ENCODE measurements at regions not wholly inside any gene's neighbourhood (a gene's known extent, or its start where the extent isn't known, plus 50 kb on each side); places are given as distances from the start of the nearest gene placed in this dataset.

GRCh38 chr4:122041312-122041711 is 89.5 kb upstream of the TRPC3 start:
- Mint-ChIP-seq H3K36me3 (ENCODE audit: insufficient read depth) (no peaks in the 10 kb centered on the region), H3K27ac (no peak overlapping the region)
- TF ChIP-seq, protein P1, sequence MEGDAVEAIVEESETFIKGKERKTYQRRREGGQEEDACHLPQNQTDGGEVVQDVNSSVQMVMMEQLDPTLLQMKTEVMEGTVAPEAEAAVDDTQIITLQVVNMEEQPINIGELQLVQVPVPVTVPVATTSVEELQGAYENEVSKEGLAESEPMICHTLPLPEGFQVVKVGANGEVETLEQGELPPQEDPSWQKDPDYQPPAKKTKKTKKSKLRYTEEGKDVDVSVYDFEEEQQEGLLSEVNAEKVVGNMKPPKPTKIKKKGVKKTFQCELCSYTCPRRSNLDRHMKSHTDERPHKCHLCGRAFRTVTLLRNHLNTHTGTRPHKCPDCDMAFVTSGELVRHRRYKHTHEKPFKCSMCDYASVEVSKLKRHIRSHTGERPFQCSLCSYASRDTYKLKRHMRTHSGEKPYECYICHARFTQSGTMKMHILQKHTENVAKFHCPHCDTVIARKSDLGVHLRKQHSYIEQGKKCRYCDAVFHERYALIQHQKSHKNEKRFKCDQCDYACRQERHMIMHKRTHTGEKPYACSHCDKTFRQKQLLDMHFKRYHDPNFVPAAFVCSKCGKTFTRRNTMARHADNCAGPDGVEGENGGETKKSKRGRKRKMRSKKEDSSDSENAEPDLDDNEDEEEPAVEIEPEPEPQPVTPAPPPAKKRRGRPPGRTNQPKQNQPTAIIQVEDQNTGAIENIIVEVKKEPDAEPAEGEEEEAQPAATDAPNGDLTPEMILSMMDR (IDR thresholded peaks at IDR 0.05; ENCODE audit: unreplicated experiment): no peak

DNA sequence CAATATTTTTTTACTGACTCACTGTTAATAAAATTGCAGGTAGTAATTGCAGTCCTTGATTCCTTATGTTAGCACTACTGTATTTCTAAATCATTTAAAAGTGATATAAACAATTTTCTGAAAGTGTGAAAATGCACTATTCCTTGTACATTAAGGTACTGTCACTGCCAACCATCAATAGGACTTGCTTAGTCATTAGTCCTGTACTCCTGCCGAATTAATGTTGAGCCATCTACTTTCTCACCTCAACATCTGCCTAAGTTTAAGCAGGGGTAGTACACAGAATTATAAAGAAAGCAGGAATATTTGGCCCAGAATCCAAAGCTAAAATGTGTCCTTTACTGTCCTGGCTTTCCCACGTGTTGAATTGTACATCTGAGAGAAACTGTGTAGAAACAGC is 87.0 kb upstream of the TRPC3 start:
- Mint-ChIP-seq H3K36me3 (ENCODE audit: insufficient read depth) (no peaks in the 10 kb centered on the region), H3K9me3 (ENCODE audit: low read depth) (no peaks in the 10 kb centered on the region), H3K4me3 (ENCODE audit: low read depth) (no peak overlapping the region), H3K27me3 (no peaks in the 10 kb centered on the region), H3K27ac (no peak overlapping the region), H3K4me1 (ENCODE audit: low read depth) (no peaks in the 10 kb centered on the region)
- DNase-seq (ENCODE audit: low spot score, unreplicated experiment): no peak
- TF ChIP-seq, protein P1 (IDR thresholded peaks at IDR 0.05; ENCODE audit: unreplicated experiment): no peak

More at GRCh38 chr4:122041312-122041711, 89.5 kb upstream of the TRPC3 start:
- H3K4me3 Mint-ChIP-seq (ENCODE audit: low read depth): no peak overlapping the region
- H3K27me3 Mint-ChIP-seq: no peaks in the 10 kb centered on the region
- H3K4me1 Mint-ChIP-seq (ENCODE audit: low read depth): no peaks in the 10 kb centered on the region
- H3K9me3 Mint-ChIP-seq (ENCODE audit: low read depth): no peaks in the 10 kb centered on the region
- DNase-seq (ENCODE audit: low spot score, unreplicated experiment): no peak

GRCh38 chr4:122034619-122035018 is 82.8 kb upstream of the TRPC3 start:
- Mint-ChIP-seq H3K9me3 (ENCODE audit: low read depth) (peaks cover 25% of the 10 kb centered on the region), H3K4me3 (ENCODE audit: low read depth) (no peak overlapping the region), H3K27ac (no peak overlapping the region), H3K4me1 (ENCODE audit: low read depth) (no peaks in the 10 kb centered on the region), H3K27me3 (no peaks in the 10 kb centered on the region), H3K36me3 (ENCODE audit: insufficient read depth) (no peaks in the 10 kb centered on the region)
- TF ChIP-seq, protein P1 (IDR thresholded peaks at IDR 0.05; ENCODE audit: unreplicated experiment): no peak
- no peak for DNase-seq (ENCODE audit: low spot score, unreplicated experiment)

DNA sequence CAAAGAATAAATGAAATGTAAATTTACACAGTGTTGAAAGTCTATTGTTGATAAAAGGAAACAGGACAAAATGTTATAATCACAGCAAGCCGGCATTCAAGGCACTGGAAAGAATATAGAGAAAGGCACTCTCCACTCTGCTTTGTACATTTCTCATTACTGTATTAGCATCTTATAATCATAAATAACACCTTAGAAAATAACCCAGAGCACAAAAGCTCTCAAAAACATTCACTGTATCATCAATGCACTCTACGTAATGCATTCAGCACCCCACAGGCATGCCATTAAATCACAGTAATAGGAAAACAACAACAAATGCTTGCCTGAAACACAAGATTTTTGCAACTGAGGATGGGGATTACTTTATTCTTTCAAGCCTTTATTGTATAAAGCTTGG is 75.3 kb upstream of the TRPC3 start:
- Mint-ChIP-seq H3K4me3 (ENCODE audit: low read depth) (no peak overlapping the region), H3K4me1 (ENCODE audit: low read depth) (no peaks in the 10 kb centered on the region)
- TF ChIP-seq, protein P1 (IDR thresholded peaks at IDR 0.05; ENCODE audit: unreplicated experiment): no peak

GRCh38 chr4:122017296-122017695 is 65.4 kb upstream of the TRPC3 start:
- H3K9me3 Mint-ChIP-seq (ENCODE audit: low read depth): peaks cover 10% of the 10 kb centered on the region
- H3K4me3 Mint-ChIP-seq (ENCODE audit: low read depth): no peak overlapping the region
- TF ChIP-seq, protein P1 (IDR thresholded peaks at IDR 0.05; ENCODE audit: unreplicated experiment): no peak
- no peak for DNase-seq (ENCODE audit: low spot score, unreplicated experiment)
- peaks cover 2% of the 10 kb centered on the region for H3K4me1 Mint-ChIP-seq (ENCODE audit: low read depth)
- no peak overlapping the region for H3K27ac Mint-ChIP-seq
- no peaks in the 10 kb centered on the region for H3K36me3 Mint-ChIP-seq (ENCODE audit: insufficient read depth)
- no peaks in the 10 kb centered on the region for H3K27me3 Mint-ChIP-seq

More for the DNA sequence above, 75.3 kb upstream of the TRPC3 start:
- DNase-seq (ENCODE audit: low spot score, unreplicated experiment): no peak
- Mint-ChIP-seq H3K27me3 (no peaks in the 10 kb centered on the region), H3K36me3 (ENCODE audit: insufficient read depth) (no peaks in the 10 kb centered on the region), H3K9me3 (ENCODE audit: low read depth) (peaks cover 25% of the 10 kb centered on the region), H3K27ac (no peak overlapping the region)

Measured in progenitor cell of endocrine pancreas (in vitro differentiated cells).